Subcutaneous abdominal adipose tissue (tissue), 5 donors: ENCODE measurements at regions not wholly inside any gene's neighbourhood (a gene's known extent, or its start where the extent isn't known, plus 50 kb on each side); places are given as distances from the start of the nearest gene placed in this dataset.
"Not testable (repeated sequence)": the region's sequence is repeated elsewhere in the genome, so short reads cannot be mapped to it uniquely, and the experiment has no call there.

ENCODE experiments used
- H3K27ac ChIP-seq: one replicate; pipeline ENCODE4 v1.7.0; 2013; ENCODE audit warnings: low read depth, mild to moderate bottlenecking, inconsistent platforms, low read length, moderate library complexity
- H3K27me3 ChIP-seq, 5 donors: one replicate each; pipeline ENCODE4 v1.7.0; 2013; ENCODE audit warnings: low read length in 5 of 5, inconsistent platforms in 1 of 5; ENCODE audit not compliant: control insufficient read depth in 5 of 5, insufficient read depth in 4 of 5
- H3K36me3 ChIP-seq, 5 donors: one replicate each; pipeline ENCODE4 v1.7.0; 2013; ENCODE audit warnings: low read length in 5 of 5; ENCODE audit not compliant: control insufficient read depth in 5 of 5, insufficient read depth in 5 of 5
- H3K4me1 ChIP-seq, 5 donors: one replicate each; pipeline ENCODE4 v1.7.0; 2013; ENCODE audit warnings: low read length in 5 of 5, mild to moderate bottlenecking in 3 of 5, moderate library complexity in 1 of 5; ENCODE audit not compliant: control insufficient read depth in 5 of 5, insufficient read depth in 5 of 5
- H3K4me3 ChIP-seq, 5 donors: one replicate each; pipeline ENCODE4 v1.7.0; 2013; ENCODE audit warnings: low read length in 5 of 5, low read depth in 1 of 5
- H3K9ac ChIP-seq, 5 donors: one replicate each; pipeline ENCODE4 v1.7.0; 2013; ENCODE audit warnings: low read length in 5 of 5, mild to moderate bottlenecking in 4 of 5, moderate library complexity in 3 of 5
- H3K9me3 ChIP-seq, 5 donors: one replicate each; pipeline ENCODE4 v1.7.0; 2013; ENCODE audit warnings: low read length in 5 of 5; ENCODE audit not compliant: control insufficient read depth in 5 of 5
- donor health status: healthy.
- donor health status: healthy.
- donor health status: healthy.
- donor health status: healthy.
- donor health status: healthy.

DNA sequence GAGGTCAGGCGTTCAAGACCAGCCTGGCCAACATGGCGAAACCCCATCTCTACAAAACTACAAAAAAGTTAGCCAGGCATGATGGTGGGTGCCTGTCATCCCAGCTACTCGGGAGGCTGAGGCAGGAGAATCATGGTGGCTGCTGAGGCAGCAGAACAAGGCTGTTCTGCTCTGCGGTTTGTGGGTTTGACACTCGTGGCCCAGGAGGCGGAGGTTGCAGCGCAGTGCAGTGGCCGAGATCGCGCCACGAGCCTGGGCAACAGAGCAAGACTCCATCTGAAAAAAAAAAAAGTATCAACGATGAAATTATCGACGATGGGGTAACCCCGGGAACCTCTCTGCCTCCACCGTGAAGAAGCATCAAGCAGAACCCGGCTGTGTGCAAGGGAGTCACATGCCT lies 5478.8 kb upstream of the TPTE start:
- H3K27ac ChIP-seq, H3K9me3 ChIP-seq, H3K4me3 ChIP-seq, H3K36me3 ChIP-seq, H3K9ac ChIP-seq, H3K27me3 ChIP-seq, H3K4me1 ChIP-seq: not testable (repeated sequence)

DNA sequence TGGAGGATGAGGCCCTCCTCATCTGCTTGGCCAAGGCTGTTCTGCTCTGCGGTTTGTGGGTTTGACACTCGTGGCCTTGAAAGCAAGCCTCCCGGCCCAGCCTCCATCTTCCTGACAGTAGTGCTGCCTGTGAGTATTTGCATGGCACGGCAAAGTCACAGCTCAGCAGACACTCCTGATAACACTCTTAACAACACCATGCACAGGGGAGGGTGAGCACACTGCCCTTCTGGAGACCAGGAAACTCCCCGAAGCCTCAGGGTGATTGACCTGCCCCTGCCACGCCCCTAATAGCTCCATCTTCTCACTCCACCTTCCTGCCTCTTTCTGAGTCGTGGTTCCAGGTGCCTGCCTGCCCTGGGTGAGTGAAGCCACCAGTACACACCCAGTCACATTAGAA lies 5476.6 kb upstream of the TPTE start:
- H3K4me1 ChIP-seq, H3K9me3 ChIP-seq, H3K4me3 ChIP-seq, H3K27me3 ChIP-seq, H3K27ac ChIP-seq, H3K36me3 ChIP-seq, H3K9ac ChIP-seq: not testable (repeated sequence)

DNA sequence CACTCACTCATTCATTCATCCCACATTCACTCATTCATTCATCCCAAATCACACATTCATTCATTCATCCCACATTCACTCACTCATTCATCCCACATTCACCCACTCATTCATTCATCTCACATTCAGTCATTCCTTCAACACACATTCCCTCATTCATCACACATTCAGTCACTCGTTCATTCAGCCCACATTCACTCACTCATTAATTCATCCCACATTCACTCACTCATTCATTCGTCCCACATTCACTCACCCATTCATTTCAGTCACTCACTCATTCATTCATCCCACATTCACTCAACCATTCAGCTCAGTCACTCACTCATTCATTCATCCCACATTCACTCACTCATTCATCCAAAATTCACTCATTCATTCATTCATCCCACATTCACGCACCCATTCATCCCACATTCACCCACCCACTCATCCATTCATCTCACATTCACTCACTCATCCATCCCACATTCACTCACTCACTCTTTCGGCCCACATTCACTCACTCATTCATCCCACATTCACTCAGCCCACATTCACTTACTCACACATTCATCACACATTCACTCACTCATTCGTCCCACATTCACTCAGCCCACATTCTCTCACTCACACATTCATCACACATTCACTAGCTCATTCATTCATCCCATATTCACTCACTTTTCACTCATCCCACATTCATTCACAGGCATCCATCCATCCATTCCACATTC lies 5469.9 kb upstream of the TPTE start:
- H3K36me3 ChIP-seq, H3K4me1 ChIP-seq, H3K27me3 ChIP-seq, H3K9ac ChIP-seq, H3K9me3 ChIP-seq, H3K27ac ChIP-seq, H3K4me3 ChIP-seq: not testable (repeated sequence)

DNA sequence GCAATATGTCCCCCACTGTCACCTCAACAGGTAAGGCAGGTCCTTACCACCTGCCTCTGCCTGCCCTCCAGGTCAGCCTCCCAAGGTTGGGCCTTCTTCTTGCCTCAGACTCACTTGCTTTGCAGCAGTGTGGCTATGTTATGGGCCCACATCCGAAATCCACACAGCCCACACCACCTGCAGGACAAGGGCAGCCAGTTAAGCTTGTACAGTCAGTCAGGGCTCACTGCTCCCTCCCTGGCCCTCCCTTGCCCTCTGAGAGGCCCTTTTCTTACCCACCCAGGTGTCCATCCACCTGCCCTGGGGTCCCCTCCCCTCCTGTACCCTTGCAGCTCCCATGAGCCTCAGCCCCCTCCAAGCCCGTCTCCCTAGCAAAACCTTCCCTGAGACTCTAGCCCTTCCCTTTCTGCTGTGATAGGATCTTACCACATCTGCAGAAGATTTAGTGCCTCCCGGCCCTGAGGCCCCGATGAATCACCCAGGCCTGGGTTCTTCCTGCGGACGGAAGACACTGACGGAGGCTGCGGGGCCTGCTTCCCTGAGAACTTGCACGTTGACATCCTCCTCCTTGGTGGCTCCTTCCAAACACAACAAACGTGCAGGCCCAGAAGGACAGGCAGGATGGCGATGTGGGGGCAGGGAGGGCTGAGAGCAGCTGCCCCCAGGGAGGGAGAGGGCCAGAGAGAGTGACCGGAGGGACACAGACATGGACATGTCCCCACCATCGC lies 5466.2 kb upstream of the TPTE start:
- not testable (repeated sequence) for H3K27me3 ChIP-seq, H3K4me1 ChIP-seq, H3K9me3 ChIP-seq, H3K4me3 ChIP-seq, H3K27ac ChIP-seq, H3K9ac ChIP-seq, H3K36me3 ChIP-seq

DNA sequence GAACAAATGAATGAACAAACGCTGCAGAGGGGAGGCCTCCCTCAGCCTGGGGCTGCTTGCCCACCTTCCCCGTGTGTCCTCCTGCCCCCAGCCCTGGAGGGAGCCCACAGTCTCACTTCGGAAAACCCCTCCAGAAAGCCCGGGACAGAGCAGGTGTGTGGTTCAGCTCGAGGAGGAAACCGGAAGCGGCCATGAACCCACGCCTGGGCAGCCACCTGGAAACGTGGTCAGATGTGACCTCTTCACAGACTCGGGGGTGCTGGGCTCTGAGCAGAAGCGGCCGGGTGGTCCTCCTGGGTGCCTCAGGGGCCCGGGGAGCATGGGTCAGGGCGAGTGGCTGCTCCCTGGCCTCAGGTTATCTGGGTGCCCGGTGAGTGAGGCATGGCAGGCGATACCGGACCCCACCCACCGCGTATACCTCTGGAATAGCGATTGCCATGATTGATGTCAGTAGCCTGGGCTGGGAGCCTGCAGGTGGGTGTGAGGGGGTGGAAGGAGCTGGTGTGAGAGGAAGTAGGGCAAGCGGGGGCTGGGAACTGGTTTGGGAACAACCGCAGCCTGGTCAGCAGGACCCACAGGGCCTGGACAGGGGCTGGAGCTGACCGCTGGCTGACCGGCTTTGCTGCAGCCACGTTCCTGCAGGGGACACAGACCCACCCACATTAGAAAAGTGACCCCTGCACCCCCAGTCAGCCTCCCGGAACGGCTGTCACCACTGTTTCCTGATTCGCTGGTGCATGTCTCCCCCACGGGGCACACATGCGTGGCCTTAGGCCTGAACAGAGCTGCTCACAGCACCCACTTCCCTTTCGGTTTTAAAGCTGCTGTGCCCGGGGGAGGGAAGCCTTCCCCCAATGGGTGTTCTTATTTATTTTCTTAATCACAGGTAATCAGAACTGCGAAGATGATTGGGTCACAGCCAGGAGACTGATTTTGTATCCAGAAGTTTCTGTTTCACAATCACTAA lies 5465.1 kb upstream of the TPTE start:
- not testable (repeated sequence) for H3K4me1 ChIP-seq, H3K27me3 ChIP-seq, H3K4me3 ChIP-seq, H3K36me3 ChIP-seq, H3K9me3 ChIP-seq, H3K9ac ChIP-seq, H3K27ac ChIP-seq

DNA sequence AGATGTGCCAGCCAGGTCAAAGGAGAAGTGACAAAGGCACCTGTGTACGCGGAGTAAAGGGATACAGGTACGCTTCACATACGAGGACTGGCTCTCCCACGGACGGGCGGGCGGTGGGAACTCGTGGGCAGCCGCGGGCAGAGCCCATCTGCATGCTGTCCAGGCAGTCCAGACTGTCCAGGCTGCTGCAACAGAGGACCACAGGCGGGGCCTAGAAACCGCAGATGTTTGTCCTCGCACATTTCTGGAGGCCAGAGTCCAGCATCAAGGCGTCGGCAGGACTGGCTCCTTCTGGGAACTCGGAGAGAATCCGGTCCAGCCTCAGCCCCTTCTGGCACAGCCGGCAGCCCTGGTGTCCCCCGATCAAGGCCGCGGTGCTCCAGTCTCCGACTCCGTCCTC lies 5464.3 kb upstream of the TPTE start:
- H3K9ac ChIP-seq, H3K36me3 ChIP-seq, H3K9me3 ChIP-seq, H3K27ac ChIP-seq, H3K27me3 ChIP-seq, H3K4me1 ChIP-seq, H3K4me3 ChIP-seq: not testable (repeated sequence)

GRCh38 chr21:5060364-5061083 lies 5460.9 kb upstream of the TPTE start:
- not testable (repeated sequence) for H3K36me3 ChIP-seq, H3K4me1 ChIP-seq, H3K4me3 ChIP-seq, H3K27me3 ChIP-seq, H3K27ac ChIP-seq, H3K9ac ChIP-seq, H3K9me3 ChIP-seq

- not testable (repeated sequence) for H3K27me3 ChIP-seq, H3K27ac ChIP-seq, H3K4me3 ChIP-seq, H3K4me1 ChIP-seq, H3K9ac ChIP-seq, H3K9me3 ChIP-seq, H3K36me3 ChIP-seq
Observed at GRCh38 chr21:5064581-5065142, 5456.7 kb upstream of the TPTE start.

DNA sequence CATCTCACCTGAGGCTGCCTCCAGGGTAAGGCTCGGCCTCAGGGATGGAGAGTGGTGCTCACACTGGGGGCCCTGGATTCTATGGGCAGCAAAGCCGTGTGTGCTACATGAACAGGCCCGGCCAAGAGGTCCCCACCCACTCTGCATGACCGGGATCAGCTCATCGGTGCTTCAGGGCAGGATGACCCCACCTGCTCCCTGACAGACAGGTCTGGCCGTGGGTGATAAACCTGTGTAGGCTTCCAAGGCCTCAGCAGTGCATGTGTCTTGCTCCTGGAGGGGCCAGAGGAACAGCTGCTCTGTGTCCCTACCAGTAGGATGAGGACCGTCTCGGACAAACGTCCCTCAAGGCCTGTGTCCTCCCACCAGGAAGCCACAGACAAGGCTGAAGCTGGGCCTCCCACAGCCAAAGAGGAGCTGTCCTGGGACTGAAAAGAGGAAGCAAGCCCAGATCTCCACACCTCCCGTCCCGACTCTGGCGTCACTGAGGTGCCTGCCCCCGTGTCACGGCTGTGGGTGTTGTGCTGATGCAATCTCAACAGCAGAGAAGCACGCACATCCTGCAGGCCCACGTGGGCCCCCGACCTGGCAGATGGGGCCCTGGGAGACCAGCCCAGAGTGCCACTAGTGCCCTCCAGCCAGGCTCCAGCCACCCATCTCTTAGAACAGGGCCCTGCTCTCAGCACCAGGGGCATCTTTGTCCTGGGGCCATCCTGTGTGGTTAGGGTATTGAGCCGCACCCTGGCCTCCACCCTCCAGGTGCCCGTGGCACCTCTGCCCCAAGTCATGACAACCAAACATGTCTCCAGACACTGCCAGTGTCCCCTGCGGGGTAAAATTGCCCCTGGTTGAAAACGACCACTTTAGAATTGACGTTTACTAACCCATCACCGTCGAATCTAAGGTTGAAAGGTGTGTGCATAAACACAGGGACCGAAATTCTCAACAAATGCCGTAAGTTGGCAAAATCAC lies 5455.9 kb upstream of the TPTE start:
- H3K4me3 ChIP-seq, H3K27me3 ChIP-seq, H3K9ac ChIP-seq, H3K4me1 ChIP-seq, H3K9me3 ChIP-seq, H3K27ac ChIP-seq, H3K36me3 ChIP-seq: not testable (repeated sequence)
